ENCODE measurements at regions not wholly inside any gene's neighbourhood (a gene's known extent, or its start where the extent isn't known, plus 50 kb on each side); places are given as distances from the start of the nearest gene placed in this dataset.

DNA sequence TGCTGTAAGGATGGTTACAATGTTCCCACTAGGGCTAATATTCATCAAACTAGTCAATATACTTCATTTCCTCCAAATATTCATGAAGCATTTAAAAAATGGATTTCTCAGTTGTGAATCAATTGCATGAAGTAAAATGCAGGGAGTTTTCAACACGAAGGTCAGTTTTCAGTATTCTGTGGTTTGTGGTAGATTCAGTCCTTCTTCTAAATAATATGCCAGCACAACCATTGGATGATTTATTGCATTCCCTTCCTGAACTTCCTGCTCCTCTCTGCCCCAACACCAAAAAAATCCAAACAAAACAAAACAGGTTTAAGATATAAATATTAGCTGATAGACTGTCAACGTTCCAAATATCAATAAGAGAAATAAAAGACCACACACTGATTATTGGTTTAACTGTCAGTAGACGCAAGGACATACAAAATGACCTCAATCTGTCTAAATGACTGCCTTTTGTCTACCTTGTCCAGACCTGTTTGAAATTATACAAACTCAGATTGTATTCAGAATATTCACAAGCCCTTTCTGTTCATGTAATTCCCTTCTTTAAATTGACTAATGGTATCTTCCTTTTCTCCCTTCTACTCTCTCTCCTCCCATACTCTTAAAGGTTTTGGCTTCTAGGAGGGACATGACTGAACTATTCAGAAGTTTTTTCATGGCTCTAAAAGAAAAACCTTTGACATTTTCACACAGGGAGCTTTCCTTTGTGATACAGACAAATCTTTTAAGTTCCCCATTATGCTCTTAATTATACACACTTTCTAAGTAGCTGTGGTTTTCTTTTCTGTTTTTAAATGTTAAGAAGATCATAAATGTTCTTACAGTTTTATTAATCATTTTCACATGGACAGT lies 92.6 kb upstream of the STT3B start:
- peak; percentile 32 for DNase-seq

DNA sequence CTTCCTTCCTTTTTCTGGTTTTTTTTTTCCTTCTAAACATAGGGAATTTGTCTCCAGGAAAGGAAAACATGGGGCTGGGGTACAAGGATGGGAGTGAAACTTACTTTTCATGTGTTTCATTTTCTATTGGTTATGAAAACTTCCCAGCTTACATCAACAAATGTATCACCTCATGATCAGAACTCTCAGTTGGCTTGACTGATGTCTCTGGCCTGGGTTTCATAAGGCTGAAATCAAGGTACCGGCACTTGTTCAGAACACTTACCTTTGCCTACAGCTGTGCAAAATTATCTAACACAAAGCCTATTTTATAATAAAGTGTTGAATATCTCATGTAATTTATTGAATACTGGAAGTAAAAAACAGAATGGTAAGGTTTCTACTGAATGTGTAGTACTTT lies 91.8 kb upstream of the STT3B start:
- DNase-seq: no peak

DNA sequence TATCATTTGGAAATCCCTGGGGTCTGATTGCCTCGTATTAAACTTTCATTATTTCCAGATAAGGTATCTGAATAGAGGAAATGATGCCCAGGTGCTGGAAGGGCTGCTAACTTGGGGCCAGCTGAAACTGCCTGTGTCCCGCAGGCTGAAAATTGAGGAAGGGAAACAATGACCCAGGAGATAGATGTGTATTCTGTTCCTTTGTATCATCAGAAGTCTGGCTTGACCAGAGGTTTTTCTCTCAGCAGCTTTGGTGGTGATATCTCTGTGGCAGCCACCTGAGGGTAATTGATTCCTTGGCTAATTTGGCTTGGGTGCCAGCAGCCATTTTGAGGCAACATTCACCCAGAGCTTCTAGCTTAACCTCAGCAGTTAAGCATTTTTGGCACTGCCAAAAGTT lies 90.0 kb upstream of the STT3B start:
- peak; percentile 35 for DNase-seq

DNA sequence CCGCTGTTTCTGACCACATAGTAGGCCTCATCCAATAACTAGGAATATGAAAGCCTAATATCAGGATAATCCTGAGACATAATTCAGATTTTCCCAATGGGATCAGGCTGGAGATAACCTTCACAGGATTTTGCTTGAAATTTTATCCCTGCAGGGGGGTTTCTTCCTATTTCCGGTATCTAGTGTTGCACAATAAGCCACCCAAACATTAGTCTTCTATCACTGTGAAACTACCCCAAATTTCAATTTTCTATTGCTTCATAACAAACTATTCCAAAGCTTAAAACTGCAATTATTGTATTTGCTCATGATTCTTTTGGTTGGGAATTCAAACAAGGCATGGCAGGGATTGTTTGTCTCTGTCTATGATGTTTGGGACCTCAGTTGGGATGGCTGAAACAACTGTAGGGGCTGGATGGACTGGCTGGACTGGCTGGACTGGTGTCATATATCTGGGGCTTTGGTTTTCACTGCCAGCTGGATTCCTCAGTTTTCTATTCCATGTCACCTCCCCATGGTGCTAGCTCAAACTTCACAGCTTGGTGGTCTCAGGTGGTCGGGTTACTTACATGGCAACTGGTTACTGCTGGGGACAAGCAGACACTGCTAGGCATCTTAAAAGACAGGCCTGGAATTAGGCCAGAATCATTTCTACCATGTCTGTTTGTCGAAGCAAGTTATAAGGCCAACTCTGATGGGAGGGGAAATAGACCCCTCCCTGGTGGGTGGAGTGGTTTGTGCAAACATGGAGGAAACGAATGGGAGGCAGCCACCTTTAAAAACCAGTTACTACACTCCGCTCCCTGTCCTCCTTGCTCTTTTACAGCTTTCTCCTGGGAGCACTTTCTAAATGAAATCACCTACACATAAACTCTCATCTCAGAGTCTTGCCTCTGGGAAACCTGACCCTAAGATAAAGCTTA lies 88.2 kb upstream of the STT3B start:
- DNase-seq: peak; percentile 23

DNA sequence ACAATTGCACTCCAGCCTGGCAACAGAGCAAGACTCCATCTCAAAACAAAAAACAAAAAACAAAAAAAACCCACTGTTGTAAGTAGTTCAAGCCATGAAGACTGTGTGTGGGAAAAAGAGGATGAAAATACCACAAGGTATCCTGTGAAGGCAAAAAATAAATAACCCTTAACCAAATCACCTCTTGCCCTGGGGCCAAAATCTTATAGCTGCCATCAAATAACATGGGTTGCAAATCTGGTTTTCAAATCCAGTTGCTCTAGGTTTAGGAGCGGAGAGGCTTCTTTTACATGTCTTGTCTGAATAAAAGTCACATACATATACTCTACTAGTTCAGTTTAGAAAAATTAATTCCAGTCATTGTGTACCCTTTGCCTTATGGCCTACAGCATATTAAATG lies 87.0 kb upstream of the STT3B start:
- no peak for DNase-seq

DNA sequence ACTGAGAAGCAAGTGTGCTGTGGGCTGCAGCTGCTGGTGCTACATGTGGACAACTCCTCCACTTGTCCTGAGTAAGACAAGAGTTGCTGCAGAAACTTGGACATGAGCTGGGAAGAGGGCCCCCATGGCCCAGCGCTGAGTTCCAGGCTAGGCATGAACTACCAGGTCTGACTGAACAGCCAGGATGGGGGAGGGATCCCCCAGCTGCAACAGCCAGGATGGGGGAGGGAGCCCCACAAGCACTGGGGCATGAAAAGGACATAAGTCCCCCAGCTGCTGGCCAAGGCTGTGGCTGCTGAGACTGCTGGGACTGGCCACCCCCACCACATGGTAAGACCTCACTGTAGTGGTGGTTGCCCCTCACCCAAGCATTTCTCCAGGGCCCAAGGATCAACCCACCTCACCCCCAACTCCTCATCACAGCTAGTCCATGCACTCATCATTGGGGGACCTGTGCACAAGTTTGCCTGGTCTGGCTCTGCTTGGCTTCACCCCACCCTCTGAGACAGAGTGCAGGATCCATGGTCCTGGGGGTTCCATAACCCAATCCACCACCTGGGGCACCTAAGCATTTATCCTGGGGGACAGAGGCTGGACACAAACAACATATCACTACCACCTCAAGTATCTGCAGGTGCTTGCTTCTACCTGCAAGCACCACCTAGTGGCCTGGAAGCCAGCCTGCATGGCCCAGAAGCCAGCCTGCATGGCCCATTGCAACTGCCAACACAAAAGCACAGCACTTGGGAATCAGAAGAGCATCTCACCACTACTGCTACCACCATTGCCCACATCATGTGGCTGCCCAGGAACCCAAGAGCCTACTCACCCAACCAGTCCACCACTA lies 84.5 kb upstream of the STT3B start:
- DNase-seq: peak; percentile 37

DNA sequence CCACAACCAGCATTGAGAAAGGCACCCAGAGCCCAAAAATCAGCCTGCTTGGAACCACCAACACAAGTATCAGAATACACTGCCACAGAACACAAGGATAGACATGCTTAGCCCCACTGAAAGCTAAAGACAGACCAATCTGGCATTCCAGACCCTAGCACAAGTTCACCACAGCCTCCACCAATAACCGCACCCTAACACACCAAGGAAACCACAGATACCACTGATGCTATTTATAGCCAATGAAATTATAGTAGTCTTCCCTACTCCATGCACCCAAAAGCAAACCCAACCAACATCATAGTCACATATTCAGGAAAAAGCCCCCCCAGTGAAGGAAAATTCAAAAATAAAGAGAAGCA lies 83.9 kb upstream of the STT3B start:
- no peak for DNase-seq

DNA sequence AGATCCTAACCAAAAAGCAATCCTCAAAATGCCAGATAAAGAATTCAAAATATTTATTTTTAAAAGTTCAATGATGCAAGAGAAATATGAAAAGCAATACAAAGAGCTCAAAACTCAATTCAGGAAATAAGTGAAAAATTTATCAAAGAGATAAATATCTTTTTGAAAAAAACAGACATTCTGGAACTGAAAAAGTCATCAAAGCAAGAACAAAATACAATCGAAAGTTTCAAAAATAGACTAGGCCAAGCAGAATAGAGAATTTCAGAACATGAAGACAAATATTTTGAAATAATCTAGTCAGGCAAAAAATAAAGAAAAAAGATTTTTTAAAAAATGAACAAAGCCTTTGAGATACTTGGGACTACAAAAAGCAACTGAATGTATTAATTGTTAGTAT lies 83.4 kb upstream of the STT3B start:
- DNase-seq: no peak

DNA sequence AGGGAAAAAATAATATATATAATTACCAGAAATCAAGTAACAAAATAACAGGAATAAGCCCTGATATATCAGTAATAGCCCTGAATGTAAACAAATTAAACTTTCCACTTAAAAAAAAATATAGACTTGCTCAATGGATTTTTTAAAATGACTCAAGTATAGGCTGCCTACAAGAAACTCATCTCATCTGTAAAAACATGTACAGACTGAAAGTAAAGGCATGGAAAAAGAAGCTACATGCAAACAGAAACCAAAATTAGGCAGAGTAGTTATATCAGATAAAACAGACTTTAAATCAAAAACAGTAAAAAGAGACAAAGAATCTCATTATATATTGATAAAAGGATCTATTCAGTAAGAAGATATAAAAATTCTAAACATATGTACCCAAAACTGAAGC lies 82.4 kb upstream of the STT3B start:
- DNase-seq: no peak

DNA sequence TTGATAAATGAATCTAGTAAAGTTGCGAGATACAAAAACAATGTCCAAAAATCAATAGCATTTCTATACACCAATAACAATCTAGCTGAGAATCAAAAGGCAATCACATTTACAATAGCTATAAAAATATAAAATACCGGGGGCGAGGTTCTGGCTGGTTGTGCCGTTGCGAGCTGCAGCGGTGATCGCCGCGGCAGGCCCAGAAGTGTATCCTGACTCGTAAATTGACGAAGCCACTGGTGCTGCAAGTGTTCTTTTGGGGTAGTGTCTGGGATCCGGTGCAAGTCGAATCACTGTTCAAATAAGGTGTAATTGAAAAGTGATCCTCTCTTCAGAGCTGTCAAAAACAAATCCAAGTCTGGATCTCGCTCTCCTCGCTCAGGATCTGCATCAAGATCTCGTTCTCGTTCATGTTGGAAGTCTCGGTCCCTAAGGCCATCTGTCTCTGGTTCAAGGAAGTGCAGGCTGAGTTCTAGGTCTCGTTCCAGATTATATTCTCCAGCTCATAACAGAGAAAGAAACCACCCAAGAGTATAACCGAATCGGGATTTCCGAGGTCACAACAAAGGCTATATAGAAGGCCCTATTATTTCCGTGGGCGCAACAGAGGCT lies 80.1 kb upstream of the STT3B start:
- DNase-seq: no peak

DNA sequence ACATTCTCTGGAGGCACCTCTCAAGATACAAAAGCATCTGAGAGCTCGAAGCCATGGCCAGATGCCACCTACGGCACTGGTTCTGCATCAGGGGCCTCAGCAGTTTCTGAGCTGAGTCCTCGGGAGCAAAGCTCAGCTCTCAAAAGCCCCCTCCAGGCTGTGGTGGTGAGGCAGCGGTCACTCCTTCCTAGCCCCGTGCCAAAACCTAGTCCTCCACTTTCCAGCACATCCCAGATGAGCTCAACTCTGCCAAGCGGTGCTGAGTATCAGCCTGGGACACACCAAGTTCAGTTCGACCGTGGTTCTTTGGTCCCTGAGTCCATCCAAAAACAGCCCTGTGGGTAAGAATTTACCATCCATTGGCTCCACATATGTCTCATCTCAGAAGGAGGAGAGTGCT lies 79.3 kb upstream of the STT3B start:
- no peak for DNase-seq

DNA sequence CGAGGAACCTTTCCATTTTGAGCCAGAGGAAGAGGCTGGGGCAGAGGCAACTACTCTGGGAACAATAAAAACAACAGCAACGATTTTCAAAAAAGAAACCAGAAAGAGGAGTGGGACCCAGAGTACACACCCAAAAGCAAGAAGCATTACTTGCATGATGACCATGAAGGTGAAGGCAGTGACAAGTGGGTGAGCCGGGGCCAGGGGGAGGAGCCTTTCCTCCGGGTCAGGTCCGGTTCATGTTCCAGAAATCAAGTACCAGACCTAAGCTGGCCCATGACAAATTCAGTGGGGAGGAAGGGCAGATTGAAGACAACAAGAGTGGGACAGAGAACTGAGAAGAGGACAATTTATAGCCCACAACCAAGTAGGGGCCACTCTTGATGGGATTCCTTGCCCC lies 77.2 kb upstream of the STT3B start:
- DNase-seq: no peak

DNA sequence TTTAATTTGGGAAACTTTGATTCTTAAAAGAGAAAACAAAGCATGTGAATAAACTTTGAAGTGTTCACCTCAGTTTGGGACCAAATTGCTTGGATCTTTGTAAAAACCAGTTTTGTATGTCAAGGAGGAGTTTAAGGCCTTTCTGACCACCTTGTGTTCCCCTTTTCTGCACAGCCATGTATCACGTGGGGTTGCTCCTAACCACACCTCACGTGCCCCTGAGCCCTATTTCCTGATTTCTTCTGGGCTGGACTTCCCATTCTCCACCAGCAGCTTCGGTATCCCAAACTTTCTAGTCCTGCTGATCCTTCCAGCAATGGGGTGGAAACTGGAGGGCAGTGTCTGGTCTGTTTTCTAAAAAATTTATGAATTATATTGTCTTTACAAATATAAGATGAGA lies 76.4 kb upstream of the STT3B start:
- DNase-seq: no peak

DNA sequence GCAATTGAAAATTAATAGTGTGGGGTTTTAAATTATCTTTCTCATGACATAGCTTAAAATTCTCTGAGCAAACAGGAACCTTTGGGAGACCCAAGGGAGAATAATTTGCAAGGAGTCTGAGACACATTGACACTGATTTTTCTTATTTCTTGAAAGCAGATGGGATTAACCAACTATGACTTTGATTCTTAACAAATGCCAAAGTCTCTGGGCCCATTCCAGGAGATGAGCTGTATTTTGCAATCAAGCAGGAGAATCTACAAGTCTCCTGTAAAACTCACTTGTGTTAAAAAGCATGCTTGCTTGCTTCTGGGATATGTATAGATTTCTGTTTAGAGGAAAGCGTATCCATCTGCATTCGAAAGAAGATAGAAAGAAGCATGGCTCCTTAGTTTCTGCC lies 71.3 kb upstream of the STT3B start:
- no peak for DNase-seq

DNA sequence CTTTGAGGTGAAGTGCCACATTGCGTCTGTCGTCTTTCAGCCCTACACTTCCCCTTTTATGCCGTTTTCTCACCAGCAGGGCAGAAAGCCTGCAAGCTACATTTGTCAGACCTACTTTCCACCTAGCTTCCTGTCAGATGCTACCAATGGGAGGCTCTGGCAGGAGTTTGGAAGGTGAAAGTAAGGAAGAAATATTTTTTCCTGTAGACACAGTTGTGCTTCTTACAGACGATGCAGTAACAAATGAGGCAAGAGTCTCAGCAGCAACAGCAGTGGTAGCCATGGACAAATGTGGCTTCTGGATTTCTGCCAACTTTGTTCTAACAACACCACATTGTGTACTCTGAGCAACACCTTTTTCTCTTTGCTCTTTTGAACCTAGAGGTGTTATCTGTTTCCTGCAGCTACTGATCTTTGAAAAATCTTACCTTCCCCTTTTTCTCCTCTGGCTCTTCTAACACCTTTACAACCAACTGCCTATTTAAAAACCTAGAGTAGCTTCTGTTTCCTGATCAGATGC lies 70.6 kb upstream of the STT3B start:
- peak; percentile 63 for DNase-seq

DNA sequence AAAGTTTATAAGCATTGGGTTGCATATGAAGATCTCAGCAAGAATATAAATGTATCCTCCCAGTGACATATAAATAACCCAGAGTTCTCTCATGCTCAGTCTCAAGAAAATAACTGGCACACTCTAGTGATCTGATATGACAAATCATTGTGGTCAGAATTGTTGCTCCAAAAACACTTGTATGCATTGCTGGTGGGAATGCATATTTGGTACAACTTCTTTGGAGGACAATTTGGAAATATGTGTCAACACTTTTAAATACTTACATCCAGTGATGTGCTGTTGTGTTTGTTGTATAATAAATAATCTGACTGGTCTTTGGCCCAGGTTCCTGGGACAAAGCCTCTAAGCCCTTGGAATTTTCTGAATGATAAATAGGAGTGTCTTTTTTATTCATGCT lies 66.7 kb upstream of the STT3B start:
- no peak for DNase-seq

DNA sequence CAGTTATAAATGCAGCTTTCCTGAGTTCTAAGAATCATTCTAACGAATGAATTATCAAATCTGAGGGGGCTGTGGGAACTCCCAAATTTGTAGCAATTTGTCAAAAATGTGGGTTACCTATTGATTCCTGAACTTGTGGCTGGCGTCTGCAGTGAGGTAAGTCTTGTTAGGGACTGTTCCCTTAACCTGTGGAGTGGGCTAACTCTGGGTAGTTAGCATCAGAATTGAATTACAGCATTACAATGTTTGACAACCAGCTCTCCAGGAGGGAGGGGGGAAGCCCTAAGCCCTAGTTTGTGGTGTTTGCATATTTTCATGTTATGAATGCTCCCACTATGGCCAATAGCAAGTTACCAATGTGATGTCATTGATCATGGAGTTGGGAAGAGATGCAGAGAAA lies 65.9 kb upstream of the STT3B start:
- DNase-seq: no peak

DNA sequence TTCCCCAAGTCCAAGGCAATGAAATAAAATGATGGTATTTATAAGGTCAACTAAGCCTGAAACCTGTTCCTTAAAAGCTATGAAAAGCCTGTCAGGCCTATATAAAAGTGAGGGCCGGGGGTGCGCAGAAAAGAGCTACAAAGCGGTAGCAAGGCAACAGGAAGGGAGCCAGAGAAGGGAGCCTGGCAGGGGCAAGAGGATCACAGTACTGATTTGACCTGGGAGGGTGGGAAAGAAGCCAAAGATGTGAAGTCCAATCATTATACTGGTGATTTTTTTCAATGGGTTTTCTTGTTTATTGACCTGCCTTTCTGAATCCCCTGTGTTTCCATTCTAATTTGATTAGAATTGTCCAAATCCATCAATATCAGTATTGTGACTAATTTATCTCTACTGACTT lies 64.3 kb upstream of the STT3B start:
- DNase-seq: no peak

DNA sequence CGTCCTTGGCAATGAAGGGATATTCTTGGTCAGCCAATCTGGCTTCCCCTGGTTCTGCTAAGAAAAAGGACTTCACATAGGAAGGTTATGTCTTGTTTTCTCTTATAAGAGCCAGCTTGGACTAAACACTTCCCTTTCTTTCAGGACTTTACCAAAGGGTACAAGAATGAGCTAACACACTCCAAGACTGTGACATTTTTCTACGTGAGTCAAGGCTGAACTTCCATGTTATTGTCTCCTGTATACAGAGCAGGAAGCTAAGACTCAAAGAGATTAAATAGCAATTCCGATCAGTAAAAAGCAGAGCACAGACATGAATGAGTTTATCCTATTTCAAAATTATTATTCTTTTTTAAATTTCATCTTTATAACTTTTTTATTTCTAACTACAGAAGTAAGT lies 63.3 kb upstream of the STT3B start:
- no peak for DNase-seq

DNA sequence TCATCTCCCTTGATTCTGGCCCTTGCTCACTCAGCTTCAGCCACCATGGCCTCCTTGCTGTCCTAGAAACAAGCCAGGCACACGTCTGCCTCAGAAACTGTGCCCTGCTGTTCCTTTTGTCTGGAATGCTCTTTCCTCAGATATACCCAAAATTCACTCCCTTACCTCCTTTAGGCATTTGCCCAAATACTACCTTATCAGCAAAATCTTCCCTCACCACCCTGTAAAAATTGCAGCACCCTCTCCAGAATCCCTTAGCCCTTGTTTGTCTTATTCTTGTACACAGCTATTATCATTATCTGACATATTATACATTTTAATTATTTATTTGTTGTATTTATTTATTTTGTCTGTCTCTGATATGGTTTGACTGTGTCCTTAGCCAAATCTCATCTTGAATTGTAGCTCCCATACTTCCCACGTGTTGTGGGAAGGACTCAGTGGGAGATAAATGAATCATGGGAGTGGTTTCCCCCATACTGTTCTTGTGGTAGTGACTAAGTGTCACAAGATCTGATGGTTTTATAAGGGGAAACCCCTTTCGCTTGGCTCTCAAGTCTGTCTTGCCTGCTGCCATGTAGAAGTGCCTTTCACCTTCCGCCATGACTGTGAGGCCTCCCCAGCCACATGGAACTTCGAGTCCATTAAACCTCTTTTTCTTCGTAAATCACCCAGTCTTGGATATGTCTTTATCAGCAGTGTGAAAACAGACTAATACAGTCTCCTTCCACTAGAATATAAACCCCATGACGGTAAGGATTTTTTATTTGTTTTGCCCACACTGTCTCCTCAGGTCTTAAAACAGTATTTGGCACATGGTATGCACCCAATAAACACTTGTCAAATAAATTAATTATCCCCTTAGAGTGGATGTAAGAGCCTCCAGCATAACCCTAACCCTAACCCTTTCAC lies 60.0 kb upstream of the STT3B start:
- DNase-seq: no peak

DNA sequence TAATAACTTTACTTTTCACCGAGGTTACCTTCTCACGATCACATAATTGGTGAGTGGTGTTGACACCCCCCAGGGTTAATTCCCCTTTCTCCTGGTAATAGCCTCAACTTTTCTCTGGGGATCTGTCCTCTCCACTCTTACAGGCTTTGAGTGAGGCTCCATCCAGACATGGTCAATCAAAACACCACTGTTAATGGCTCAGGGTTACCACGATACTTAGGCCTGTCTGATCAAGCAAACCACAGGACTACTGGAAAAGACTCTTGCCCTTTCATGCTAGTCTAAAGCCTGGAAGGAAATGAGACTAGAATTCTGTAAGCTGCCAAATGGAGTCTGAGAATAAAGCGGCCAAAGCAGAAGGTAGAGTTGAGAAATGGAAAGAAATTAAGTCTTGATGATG lies 56.5 kb upstream of the STT3B start:
- no peak for DNase-seq

DNA sequence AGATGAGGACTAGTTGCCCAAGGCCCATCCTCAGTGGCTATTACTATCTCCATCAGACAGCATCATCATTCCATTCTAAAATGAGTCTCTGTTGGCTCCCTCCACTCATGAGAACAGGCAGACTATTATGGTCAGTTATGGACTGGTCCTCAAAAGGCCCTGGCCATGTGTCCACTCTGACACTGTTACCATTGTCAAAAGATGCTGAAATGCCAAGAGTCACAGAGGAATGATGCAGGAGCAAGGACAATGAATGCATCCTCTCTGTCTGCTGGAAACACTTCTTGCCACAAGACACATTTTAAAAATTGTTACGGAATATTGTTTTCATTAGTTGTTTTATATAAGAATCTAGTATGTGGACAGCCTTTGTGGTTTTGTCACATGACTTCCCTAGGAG lies 53.3 kb upstream of the STT3B start:
- no peak for DNase-seq

All from NCI-H69 (cell line).